ENCODE measurements at regions not wholly inside any gene's neighbourhood (a gene's known extent, or its start where the extent isn't known, plus 50 kb on each side); places are given as distances from the start of the nearest gene placed in this dataset.

- TF ChIP-seq CTCF (conservative IDR thresholded peaks at IDR 0.05; ENCODE audit: low read depth, low read length) = no peak
- no peak for TF ChIP-seq RAD21 (IDR thresholded peaks at IDR 0.05; ENCODE audit: low read length)
- no peak for TF ChIP-seq POLR2A (IDR thresholded peaks at IDR 0.05; ENCODE audit: low read depth, low read length)
- TF ChIP-seq MAFK (IDR thresholded peaks at IDR 0.05; ENCODE audit: low read depth, low read length) = no peak
- TF ChIP-seq CEBPB (IDR thresholded peaks at IDR 0.05; ENCODE audit: low read depth, low read length) = no peak
- TF ChIP-seq SMC3 (IDR thresholded peaks at IDR 0.05; ENCODE audit: low read depth, low read length) = no peak
- TF ChIP-seq RCOR1 (IDR thresholded peaks at IDR 0.05; ENCODE audit: insufficient replicate concordance, low read length) = no peak
- no peak for TF ChIP-seq BHLHE40 (IDR thresholded peaks at IDR 0.05; ENCODE audit: low read depth, low read length)
- no peak for TF ChIP-seq MAZ (IDR thresholded peaks at IDR 0.05; ENCODE audit: borderline replicate concordance, low read depth, low read length)
- no peak for TF ChIP-seq CHD1 (IDR thresholded peaks at IDR 0.05; ENCODE audit: low read depth, low read length)
- TF ChIP-seq USF2 (IDR thresholded peaks at IDR 0.05; ENCODE audit: low read depth, low read length) = no peak
- TF ChIP-seq MXI1 (IDR thresholded peaks at IDR 0.05; ENCODE audit: borderline replicate concordance, low read depth, low read length) = no peak
These were observed 1129.3 kb upstream of the PCDH20 start for GRCh38 chr13:62544928-62545327.
